Liver (tissue), 8 donors: ENCODE measurements at regions not wholly inside any gene's neighbourhood (a gene's known extent, or its start where the extent isn't known, plus 50 kb on each side); places are given as distances from the start of the nearest gene placed in this dataset.

Experiments used
- DNase-seq: peaks from one replicate; pipeline ENCODE4 v3.0.0-alpha.2; 2017; ENCODE audit warnings: low spot score
- H3K27ac ChIP-seq, 2 donors: one replicate each; pipeline ENCODE4 v1.7.0; 2013; ENCODE audit warnings: inconsistent platforms in 2 of 2, low read length in 2 of 2, control low read depth in 1 of 2, low read depth in 1 of 2, mild to moderate bottlenecking in 1 of 2
- H3K27me3 ChIP-seq, 4 donors: one replicate each; pipeline versions ENCODE4 v1.6.1 to v1.7.0; 2013; ENCODE audit warnings: low read length in 3 of 4, inconsistent platforms in 1 of 4, mild to moderate bottlenecking in 1 of 4, moderate library complexity in 1 of 4; ENCODE audit not compliant: control insufficient read depth in 4 of 4, insufficient read depth in 4 of 4
- H3K36me3 ChIP-seq, 4 donors: one replicate each; pipeline versions ENCODE4 v1.6.1 to v1.7.0; 2013; ENCODE audit warnings: low read length in 3 of 4, mild to moderate bottlenecking in 3 of 4, low read depth in 1 of 4, moderate library complexity in 1 of 4; ENCODE audit not compliant: control insufficient read depth in 4 of 4, insufficient read depth in 3 of 4
- H3K4me1 ChIP-seq, 4 donors: one replicate each; pipeline versions ENCODE4 v1.6.1 to v1.7.0; 2013; ENCODE audit warnings: low read length in 3 of 4, mild to moderate bottlenecking in 3 of 4, moderate library complexity in 1 of 4; ENCODE audit not compliant: control insufficient read depth in 4 of 4, insufficient read depth in 4 of 4
- H3K4me3 ChIP-seq, 3 donors: one replicate each; pipeline versions ENCODE4 v1.6.1 to v1.7.0; 2013; ENCODE audit warnings: low read length in 3 of 3, control low read depth in 1 of 3, low read depth in 1 of 3, mild to moderate bottlenecking in 1 of 3
- H3K9ac ChIP-seq, 2 donors: one replicate each; pipeline ENCODE4 v1.7.0; 2013; ENCODE audit warnings: low read length in 2 of 2, mild to moderate bottlenecking in 2 of 2, moderate library complexity in 2 of 2, control low read depth in 1 of 2, low read depth in 1 of 2
- H3K9me3 ChIP-seq, 4 donors: one replicate each; pipeline versions ENCODE4 v1.6.1 to v1.7.0; 2013; ENCODE audit warnings: low read length in 3 of 4; ENCODE audit not compliant: control insufficient read depth in 4 of 4
- EGR1 ChIP-seq, 2 donors: IDR thresholded peaks; 2 replicates each; pipeline ENCODE4 v1.6.1; 2016 to 2018; ENCODE audit warnings: antibody characterized with exemption in 2 of 2, low read depth in 2 of 2
- FOXA1 ChIP-seq: IDR thresholded peaks from 2 replicates; pipeline ENCODE4 v1.6.1; 2016; ENCODE audit warnings: antibody characterized with exemption
- FOXA2 ChIP-seq: IDR thresholded peaks from 2 replicates; pipeline ENCODE4 v1.6.1; 2016; ENCODE audit warnings: antibody characterized with exemption
- GABPA ChIP-seq, 2 donors: IDR thresholded peaks in 1 of 2; conservative IDR thresholded peaks in 1 of 2; 2 replicates each; pipeline ENCODE4 v1.6.1; 2016; ENCODE audit warnings: antibody characterized with exemption in 2 of 2, mild to moderate bottlenecking in 1 of 2, moderate library complexity in 1 of 2
- HNF4A ChIP-seq, 2 donors: conservative IDR thresholded peaks; 2 replicates each; pipeline ENCODE4 v1.6.1; 2016; ENCODE audit warnings: antibody characterized with exemption in 2 of 2, mild to moderate bottlenecking in 2 of 2
- HNF4G ChIP-seq: IDR thresholded peaks from 2 replicates; pipeline ENCODE4 v1.6.1; 2016; ENCODE audit warnings: antibody characterized with exemption
- JUND ChIP-seq, 2 donors: IDR thresholded peaks; 2 replicates each; pipeline ENCODE4 v1.6.1; 2016; ENCODE audit warnings: antibody characterized with exemption in 2 of 2
- MAX ChIP-seq: IDR thresholded peaks from 2 replicates; pipeline ENCODE4 v1.6.1; 2016; ENCODE audit warnings: antibody characterized with exemption
- RAD21 ChIP-seq, 2 donors: IDR thresholded peaks; 2 replicates each; pipeline ENCODE4 v1.6.1; 2016; ENCODE audit warnings: antibody characterized with exemption in 2 of 2, mild to moderate bottlenecking in 2 of 2
- REST ChIP-seq: IDR thresholded peaks from 2 replicates; pipeline ENCODE4 v1.6.1; 2016; ENCODE audit warnings: antibody characterized with exemption, mild to moderate bottlenecking
- RXRA ChIP-seq, 2 donors: IDR thresholded peaks; 2 replicates each; pipeline ENCODE4 v1.6.1; 2017 to 2018; ENCODE audit warnings: antibody characterized with exemption in 2 of 2, mild to moderate bottlenecking in 1 of 2
- SP1 ChIP-seq: IDR thresholded peaks from 2 replicates; pipeline ENCODE4 v1.6.1; 2018; ENCODE audit warnings: antibody characterized with exemption, mild to moderate bottlenecking
- TAF1 ChIP-seq: conservative IDR thresholded peaks from 2 replicates; pipeline ENCODE4 v1.6.1; 2016; ENCODE audit warnings: antibody characterized with exemption, mild to moderate bottlenecking
- YY1 ChIP-seq: IDR thresholded peaks from 2 replicates; pipeline ENCODE4 v1.6.1; 2016; ENCODE audit warnings: antibody characterized with exemption, mild to moderate bottlenecking
- WGBS: extraction: QIAGEN DNeasy Blood & Tissue Kit; methylation state at CpG from one replicate; pipeline ENCODE4 v1.1.7; 2013; 5-methylcytosine and 5-hydroxymethylcytosine counted together
- TF ChIP-seq, protein P1 (sequence below): fragments of 150-350 bp; IDR thresholded peaks from 2 replicates; pipeline ENCODE4 v1.5.1; 2017; ENCODE audit warnings: improper control_type of control experiment, low read depth, low read length; ENCODE audit not compliant: missing input control
- TF ChIP-seq, protein P2 (sequence below): IDR thresholded peaks from 2 replicates; pipeline ENCODE4 v1.6.1; 2016; ENCODE audit warnings: antibody characterized with exemption
- donor health status: healthy.
- donor health status: healthy.
- donor health status: healthy.
- donor health status: healthy.
- donor health status: healthy.

DNA sequence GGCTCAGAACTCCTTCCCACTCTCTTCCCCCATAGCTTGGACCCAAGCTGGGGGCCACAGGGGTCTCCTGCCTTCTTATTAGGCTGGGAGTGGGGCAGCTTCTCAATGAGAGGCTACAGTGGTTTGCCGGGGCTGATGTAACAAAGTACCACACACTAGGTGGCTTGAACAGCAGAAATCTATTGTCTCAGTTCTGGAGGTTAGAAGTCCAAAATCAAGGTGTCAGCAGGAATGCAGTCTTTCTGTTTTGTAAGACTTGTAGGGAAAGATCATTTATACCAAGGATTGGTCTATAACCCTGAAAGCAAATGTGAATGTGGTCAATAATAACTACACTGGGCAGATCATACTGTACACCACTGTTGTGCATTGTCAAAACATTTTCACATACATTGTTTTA, 124.5 kb upstream of the ARHGAP5 start:
- H3K36me3 ChIP-seq: no peaks in the 10 kb centered on the region
- no peak overlapping the region for H3K4me3 ChIP-seq
- H3K4me1 ChIP-seq: no peaks in the 10 kb centered on the region
- H3K27me3 ChIP-seq: no peaks in the 10 kb centered on the region
- no peak overlapping the region for H3K27ac ChIP-seq
- H3K9me3 ChIP-seq: no peaks in the 10 kb centered on the region
- H3K9ac ChIP-seq: no peak overlapping the region
- no peak for DNase-seq
- WGBS: 89% methylated on average over 1 of the region's 1 CpG
- TF ChIP-seq RAD21 (IDR thresholded peaks at IDR 0.05): no peak
- TF ChIP-seq JUND (IDR thresholded peaks at IDR 0.05): no peak
- no peak for TF ChIP-seq MAX
- TF ChIP-seq HNF4G: no peak
- no peak for TF ChIP-seq SP1
- TF ChIP-seq FOXA2: no peak
- TF ChIP-seq HNF4A (conservative IDR thresholded peaks at IDR 0.05): no peak
- no peak for TF ChIP-seq TAF1
- TF ChIP-seq FOXA1: no peak
- TF ChIP-seq, protein P1, sequence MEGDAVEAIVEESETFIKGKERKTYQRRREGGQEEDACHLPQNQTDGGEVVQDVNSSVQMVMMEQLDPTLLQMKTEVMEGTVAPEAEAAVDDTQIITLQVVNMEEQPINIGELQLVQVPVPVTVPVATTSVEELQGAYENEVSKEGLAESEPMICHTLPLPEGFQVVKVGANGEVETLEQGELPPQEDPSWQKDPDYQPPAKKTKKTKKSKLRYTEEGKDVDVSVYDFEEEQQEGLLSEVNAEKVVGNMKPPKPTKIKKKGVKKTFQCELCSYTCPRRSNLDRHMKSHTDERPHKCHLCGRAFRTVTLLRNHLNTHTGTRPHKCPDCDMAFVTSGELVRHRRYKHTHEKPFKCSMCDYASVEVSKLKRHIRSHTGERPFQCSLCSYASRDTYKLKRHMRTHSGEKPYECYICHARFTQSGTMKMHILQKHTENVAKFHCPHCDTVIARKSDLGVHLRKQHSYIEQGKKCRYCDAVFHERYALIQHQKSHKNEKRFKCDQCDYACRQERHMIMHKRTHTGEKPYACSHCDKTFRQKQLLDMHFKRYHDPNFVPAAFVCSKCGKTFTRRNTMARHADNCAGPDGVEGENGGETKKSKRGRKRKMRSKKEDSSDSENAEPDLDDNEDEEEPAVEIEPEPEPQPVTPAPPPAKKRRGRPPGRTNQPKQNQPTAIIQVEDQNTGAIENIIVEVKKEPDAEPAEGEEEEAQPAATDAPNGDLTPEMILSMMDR: no peak

- WGBS: 92% methylated on average over 6 of the region's 6 CpGs
- Histone ChIP-seq H3K4me1 (no peaks in the 10 kb centered on the region), H3K9ac (no peak overlapping the region), H3K36me3 (no peaks in the 10 kb centered on the region), H3K4me3 (no peak overlapping the region), H3K27me3 (no peaks in the 10 kb centered on the region), H3K27ac (no peak overlapping the region), H3K9me3 (no peaks in the 10 kb centered on the region)
- TF ChIP-seq HNF4G (no peak), GABPA (IDR thresholded peaks at IDR 0.05 in 1 of 2, conservative IDR thresholded peaks at IDR 0.05 in 1 of 2) (no peak), RXRA (IDR thresholded peaks at IDR 0.05) (no peak), YY1 (no peak), REST (no peak), MAX (no peak), EGR1 (IDR thresholded peaks at IDR 0.05; ENCODE audit: low read depth in 2 of 2) (no peak), FOXA2 (no peak), TAF1 (no peak), HNF4A (conservative IDR thresholded peaks at IDR 0.05) (no peak)
- TF ChIP-seq, protein P2, sequence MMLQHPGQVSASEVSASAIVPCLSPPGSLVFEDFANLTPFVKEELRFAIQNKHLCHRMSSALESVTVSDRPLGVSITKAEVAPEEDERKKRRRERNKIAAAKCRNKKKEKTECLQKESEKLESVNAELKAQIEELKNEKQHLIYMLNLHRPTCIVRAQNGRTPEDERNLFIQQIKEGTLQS: no peak
- TF ChIP-seq, protein P1: no peak
- DNase-seq: no peak
Measured at GRCh38 chr14:31953210-31953609, 123.9 kb upstream of the ARHGAP5 start.
